NOMO-1 treated with dmso at 0.1 percent for 144 hours (cell line): ENCODE measurements at regions not wholly inside any gene's neighbourhood (a gene's known extent, or its start where the extent isn't known, plus 50 kb on each side); places are given as distances from the start of the nearest gene placed in this dataset.
"Not testable (repeated sequence)": the region's sequence is repeated elsewhere in the genome, so short reads cannot be mapped to it uniquely, and the experiment has no call there.

Experiments used
- DNase-seq: peaks from one replicate; lab custom pipeline; 2025; ENCODE audit not compliant: unreplicated experiment; lab: John Stamatoyannopoulos, UW

GRCh38 chr11:96986516-96986915 lies 596.7 kb downstream of the JRKL start:
- no peak for DNase-seq

- no peak for DNase-seq
Measured at GRCh38 chr11:96990914-96991313, 601.1 kb downstream of the JRKL start.

- DNase-seq, result no peak
Measured at GRCh38 chr11:97000481-97000880, 610.7 kb downstream of the JRKL start.

GRCh38 chr11:97007283-97007682 lies 617.5 kb downstream of the JRKL start:
- DNase-seq, result no peak

GRCh38 chr11:97009613-97010012 lies 619.8 kb downstream of the JRKL start:
- no peak for DNase-seq

- not testable (repeated sequence) for DNase-seq
Measured at GRCh38 chr11:97010997-97011396, 621.2 kb downstream of the JRKL start.

- DNase-seq, result no peak
Measured at GRCh38 chr11:97015327-97015726, 625.5 kb downstream of the JRKL start.

GRCh38 chr11:97019305-97019704 lies 629.5 kb downstream of the JRKL start:
- no peak for DNase-seq

- no peak for DNase-seq
Measured at GRCh38 chr11:97019754-97020153, 629.9 kb downstream of the JRKL start.

GRCh38 chr11:97022955-97023354 lies 633.1 kb downstream of the JRKL start:
- DNase-seq, result no peak

- no peak for DNase-seq
Measured at GRCh38 chr11:97028836-97029406, 639.1 kb downstream of the JRKL start.

GRCh38 chr11:97033178-97033577 lies 643.4 kb downstream of the JRKL start:
- DNase-seq, result no peak

- DNase-seq, result no peak
Measured at GRCh38 chr11:97048481-97048880, 658.7 kb downstream of the JRKL start.

GRCh38 chr11:97060184-97060583 lies 670.4 kb downstream of the JRKL start:
- DNase-seq, result no peak

GRCh38 chr11:97069160-97069559 lies 679.3 kb downstream of the JRKL start:
- DNase-seq, result no peak

GRCh38 chr11:97072420-97072819 lies 682.6 kb downstream of the JRKL start:
- no peak for DNase-seq

- not testable (repeated sequence) for DNase-seq
Measured at GRCh38 chr11:97076666-97077065, 686.9 kb downstream of the JRKL start.

- DNase-seq, result no peak
Measured at GRCh38 chr11:97078443-97078842, 688.6 kb downstream of the JRKL start.

GRCh38 chr11:97079244-97079643 lies 689.4 kb downstream of the JRKL start:
- no peak for DNase-seq

GRCh38 chr11:97087419-97087818 lies 697.6 kb downstream of the JRKL start:
- DNase-seq, result no peak

GRCh38 chr11:97092823-97093222 lies 703.0 kb downstream of the JRKL start:
- DNase-seq, result no peak

GRCh38 chr11:97102180-97102579 lies 712.4 kb downstream of the JRKL start:
- not testable (repeated sequence) for DNase-seq

- no peak for DNase-seq
Measured at GRCh38 chr11:97107604-97108003, 717.8 kb downstream of the JRKL start.

- no peak for DNase-seq
Measured at GRCh38 chr11:97109078-97109477, 719.3 kb downstream of the JRKL start.
